ENCODE measurements at regions not wholly inside any gene's neighbourhood (a gene's known extent, or its start where the extent isn't known, plus 50 kb on each side); places are given as distances from the start of the nearest gene placed in this dataset.

DNA sequence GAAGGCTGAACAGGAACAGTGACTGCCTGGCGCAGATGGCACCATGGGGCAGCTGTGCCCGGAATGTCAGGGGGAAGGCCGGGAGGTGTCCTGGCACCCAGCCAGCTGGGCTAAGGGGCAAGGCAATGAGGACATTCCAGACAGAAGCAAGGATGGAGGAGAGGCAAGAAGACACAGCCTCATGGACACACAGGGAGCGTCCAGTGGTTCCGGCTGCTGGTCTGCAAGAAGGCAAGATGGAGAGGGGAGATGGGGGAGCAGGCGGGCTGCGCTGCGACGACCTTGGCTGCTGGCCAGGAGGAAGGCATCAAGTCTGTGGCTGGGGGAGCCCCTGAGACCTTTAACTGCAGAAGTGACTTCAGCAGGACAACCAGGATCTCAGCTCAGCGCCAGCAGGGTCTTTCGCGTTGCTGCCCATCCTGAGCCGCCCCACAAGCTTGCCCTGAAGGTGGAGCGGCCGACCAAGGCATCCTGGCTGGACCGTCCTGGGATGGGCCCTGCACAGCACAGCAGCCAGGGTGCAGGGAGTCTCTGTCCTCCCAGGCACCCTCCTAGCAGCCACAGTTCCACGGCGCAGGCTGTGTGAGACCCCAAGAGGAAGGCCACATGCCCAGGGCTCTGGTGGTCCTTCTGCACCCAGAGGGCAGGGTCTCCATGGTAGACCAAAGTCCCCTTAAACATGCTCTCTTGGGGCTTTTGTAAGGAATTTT, 531.7 kb downstream of the BRD1 start:
- H3K27me3 ChIP-seq (replicated peaks; ENCODE audit: control insufficient read depth, insufficient read depth, low read length): no peaks in the 10 kb centered on the region
- no peaks in the 10 kb centered on the region for H3K36me3 ChIP-seq (ENCODE audit: control insufficient read depth, insufficient read depth, low read length)
- TF ChIP-seq, protein P1, sequence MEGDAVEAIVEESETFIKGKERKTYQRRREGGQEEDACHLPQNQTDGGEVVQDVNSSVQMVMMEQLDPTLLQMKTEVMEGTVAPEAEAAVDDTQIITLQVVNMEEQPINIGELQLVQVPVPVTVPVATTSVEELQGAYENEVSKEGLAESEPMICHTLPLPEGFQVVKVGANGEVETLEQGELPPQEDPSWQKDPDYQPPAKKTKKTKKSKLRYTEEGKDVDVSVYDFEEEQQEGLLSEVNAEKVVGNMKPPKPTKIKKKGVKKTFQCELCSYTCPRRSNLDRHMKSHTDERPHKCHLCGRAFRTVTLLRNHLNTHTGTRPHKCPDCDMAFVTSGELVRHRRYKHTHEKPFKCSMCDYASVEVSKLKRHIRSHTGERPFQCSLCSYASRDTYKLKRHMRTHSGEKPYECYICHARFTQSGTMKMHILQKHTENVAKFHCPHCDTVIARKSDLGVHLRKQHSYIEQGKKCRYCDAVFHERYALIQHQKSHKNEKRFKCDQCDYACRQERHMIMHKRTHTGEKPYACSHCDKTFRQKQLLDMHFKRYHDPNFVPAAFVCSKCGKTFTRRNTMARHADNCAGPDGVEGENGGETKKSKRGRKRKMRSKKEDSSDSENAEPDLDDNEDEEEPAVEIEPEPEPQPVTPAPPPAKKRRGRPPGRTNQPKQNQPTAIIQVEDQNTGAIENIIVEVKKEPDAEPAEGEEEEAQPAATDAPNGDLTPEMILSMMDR (IDR thresholded peaks at IDR 0.05; ENCODE audit: insufficient read depth, low read length, poor library complexity, severe bottlenecking): no peak
- no peak overlapping the region for H3K4me3 ChIP-seq (replicated peaks; ENCODE audit: low read depth, low read length)
- no peak for DNase-seq (ENCODE audit: extremely low read depth, insufficient read length)

DNA sequence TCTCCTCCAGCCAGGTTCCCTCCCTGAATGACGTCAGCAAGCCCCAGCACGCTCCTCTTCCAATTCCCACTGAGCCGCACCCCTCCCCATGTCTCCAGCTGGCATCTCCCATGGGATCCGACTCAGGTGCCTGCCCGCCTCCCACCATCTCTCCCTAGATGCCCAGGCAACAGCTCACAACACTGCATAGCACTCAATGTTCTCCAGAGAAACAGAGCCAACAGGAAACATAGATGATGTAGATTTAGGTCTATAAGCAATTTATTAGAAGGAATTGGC, 532.3 kb downstream of the BRD1 start:
- Histone ChIP-seq H3K4me3 (replicated peaks; ENCODE audit: low read depth, low read length) (no peak overlapping the region), H3K36me3 (ENCODE audit: control insufficient read depth, insufficient read depth, low read length) (no peaks in the 10 kb centered on the region), H3K27me3 (replicated peaks; ENCODE audit: control insufficient read depth, insufficient read depth, low read length) (no peaks in the 10 kb centered on the region)
- DNase-seq (ENCODE audit: extremely low read depth, insufficient read length): no peak
- TF ChIP-seq, protein P1 (IDR thresholded peaks at IDR 0.05; ENCODE audit: insufficient read depth, low read length, poor library complexity, severe bottlenecking): no peak

DNA sequence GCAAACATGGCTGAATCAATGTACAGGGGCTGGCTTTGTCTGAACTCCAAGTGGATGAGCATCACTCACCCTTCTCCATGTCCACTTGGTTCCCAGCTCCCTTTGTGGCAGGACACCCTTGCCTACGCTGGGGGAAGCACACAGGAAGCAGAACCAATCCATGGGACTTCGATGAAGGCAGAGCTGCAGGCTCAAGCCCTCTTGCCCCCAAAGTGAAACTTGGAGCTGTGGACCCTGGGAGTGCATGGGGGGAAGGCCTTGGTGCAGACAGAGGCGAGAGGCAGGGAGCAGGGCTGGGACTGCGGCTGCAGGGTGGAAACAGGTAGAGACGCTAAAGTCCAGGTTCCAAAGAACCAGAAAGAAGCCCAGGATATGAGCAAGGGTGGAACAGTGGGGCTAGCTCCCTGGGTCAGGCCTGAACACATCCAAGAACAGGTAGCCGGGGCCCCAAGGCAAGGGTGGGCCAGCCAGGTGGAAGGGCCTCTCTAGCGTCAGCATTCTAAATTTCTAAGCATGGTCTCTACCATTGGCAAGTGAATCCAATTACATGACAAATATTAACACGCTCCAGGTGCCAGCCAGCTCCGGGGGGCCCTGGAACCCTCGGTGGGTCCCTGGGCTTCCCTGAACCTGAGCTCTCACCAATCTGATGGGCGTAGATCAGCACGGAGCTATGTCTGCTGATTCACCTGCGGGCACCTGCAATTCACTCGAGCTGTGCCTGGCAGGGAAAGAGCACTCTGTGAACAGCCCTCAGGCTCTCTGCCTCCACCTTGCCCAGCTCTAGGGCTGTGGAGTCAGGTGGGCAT, 532.8 kb downstream of the BRD1 start:
- Histone ChIP-seq H3K36me3 (ENCODE audit: control insufficient read depth, insufficient read depth, low read length) (no peaks in the 10 kb centered on the region), H3K4me3 (replicated peaks; ENCODE audit: low read depth, low read length) (no peak overlapping the region), H3K27me3 (replicated peaks; ENCODE audit: control insufficient read depth, insufficient read depth, low read length) (no peaks in the 10 kb centered on the region)
- no peak for DNase-seq (ENCODE audit: extremely low read depth, insufficient read length)
- TF ChIP-seq, protein P1 (IDR thresholded peaks at IDR 0.05; ENCODE audit: insufficient read depth, low read length, poor library complexity, severe bottlenecking): no peak

DNA sequence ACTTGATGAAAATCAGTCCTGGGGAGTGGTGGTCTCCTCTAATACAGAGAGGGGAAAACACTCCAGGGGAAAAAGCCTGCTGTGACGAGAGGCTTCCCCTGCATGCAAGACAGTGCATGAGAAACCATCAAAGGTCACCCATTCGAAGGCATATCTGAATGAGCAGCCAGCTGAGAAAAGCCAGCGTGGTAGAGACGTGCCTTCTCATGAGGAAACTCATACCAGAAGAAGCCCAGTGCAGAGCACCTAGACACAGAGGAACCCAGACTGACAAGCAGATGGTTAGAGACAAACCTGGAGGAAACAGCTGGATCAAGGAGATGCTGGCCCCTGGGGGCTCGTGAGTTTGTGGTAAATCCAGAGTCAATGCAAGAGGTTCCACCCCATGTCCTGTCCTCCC, 534.8 kb downstream of the BRD1 start:
- Histone ChIP-seq H3K27me3 (replicated peaks; ENCODE audit: control insufficient read depth, insufficient read depth, low read length) (no peaks in the 10 kb centered on the region), H3K36me3 (ENCODE audit: control insufficient read depth, insufficient read depth, low read length) (no peaks in the 10 kb centered on the region), H3K4me3 (replicated peaks; ENCODE audit: low read depth, low read length) (no peak overlapping the region)
- no peak for DNase-seq (ENCODE audit: extremely low read depth, insufficient read length)
- TF ChIP-seq, protein P1 (IDR thresholded peaks at IDR 0.05; ENCODE audit: insufficient read depth, low read length, poor library complexity, severe bottlenecking): no peak

DNA sequence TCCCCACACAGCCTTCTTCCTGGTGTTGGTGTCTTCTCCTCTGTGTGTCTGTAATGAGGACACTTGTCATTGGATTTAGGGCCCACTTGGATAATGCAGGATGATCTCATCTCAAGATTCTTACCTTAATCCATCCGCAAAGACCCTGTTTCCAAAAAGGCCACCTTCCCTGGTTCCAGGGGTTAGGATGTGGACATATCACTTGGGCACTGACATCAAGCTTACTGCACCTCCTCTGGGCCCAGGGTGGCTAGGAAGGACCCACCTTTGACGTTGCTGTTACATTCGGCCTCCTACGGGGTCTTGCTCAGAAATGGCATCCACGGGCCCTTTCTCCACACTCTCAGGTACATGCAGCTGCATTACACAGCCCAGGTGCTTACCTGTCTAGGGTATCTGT, 535.9 kb downstream of the BRD1 start:
- H3K4me3 ChIP-seq (replicated peaks; ENCODE audit: low read depth, low read length): no peak overlapping the region
- DNase-seq (ENCODE audit: extremely low read depth, insufficient read length): no peak
- no peaks in the 10 kb centered on the region for H3K36me3 ChIP-seq (ENCODE audit: control insufficient read depth, insufficient read depth, low read length)

More for the DNA sequence above, 535.9 kb downstream of the BRD1 start:
- H3K27me3 ChIP-seq (replicated peaks; ENCODE audit: control insufficient read depth, insufficient read depth, low read length): no peaks in the 10 kb centered on the region
- TF ChIP-seq, protein P1 (IDR thresholded peaks at IDR 0.05; ENCODE audit: insufficient read depth, low read length, poor library complexity, severe bottlenecking): no peak
